ENCODE measurements at regions not wholly inside any gene's neighbourhood (a gene's known extent, or its start where the extent isn't known, plus 50 kb on each side); places are given as distances from the start of the nearest gene placed in this dataset.
"Not testable (repeated sequence)": the region's sequence is repeated elsewhere in the genome, so short reads cannot be mapped to it uniquely, and the experiment has no call there.

DNA sequence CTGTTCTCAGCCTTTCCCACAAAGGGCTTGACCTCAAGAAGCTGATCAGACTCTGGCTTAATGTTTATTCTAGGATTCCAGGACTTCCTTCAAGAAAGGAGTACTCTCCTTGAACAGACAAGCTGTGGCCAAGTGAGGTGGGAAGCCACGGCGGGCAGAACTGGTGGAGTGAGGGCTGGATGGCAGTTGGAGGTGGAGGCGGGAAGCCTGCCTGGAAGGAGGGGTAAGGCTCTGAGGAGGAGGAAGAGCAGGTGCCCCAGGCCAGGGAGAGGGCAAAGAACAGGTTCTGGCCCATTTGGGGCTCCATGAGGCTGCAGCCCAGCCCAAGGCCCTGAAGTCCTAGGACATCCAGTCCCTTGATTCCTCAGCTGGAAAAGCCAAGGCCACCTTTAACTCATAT, 143.9 kb downstream of the CYP26B1 start:
- DNase-seq: no peak

DNA sequence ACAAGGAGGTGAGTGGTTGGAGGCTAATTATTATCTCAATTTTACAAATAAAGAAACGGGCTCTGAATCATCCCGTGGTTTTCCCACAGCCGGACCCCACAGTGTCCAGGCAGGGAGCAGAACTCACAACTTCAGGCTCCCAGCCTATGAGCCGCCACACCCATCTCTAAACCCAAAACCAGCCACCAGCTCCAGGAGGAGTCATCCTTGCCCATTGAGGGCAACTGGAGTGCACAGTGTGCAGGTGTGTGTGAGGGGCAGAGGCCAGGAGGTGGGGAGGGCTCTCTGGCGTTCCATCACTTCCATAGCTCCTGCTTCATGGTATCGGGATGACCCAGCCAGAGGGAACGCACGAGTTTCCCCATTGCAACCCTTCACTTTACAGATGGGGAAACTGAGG, 144.5 kb downstream of the CYP26B1 start:
- DNase-seq: no peak

- no peak for DNase-seq
These were observed 145.5 kb downstream of the CYP26B1 start for GRCh38 chr2:72001937-72002690.

- no peak for DNase-seq
These were observed 147.6 kb downstream of the CYP26B1 start for GRCh38 chr2:72000110-72000509.

- no peak for DNase-seq
These were observed 148.1 kb downstream of the CYP26B1 start for GRCh38 chr2:71999580-71999979.

GRCh38 chr2:71997843-71998242, 149.8 kb downstream of the CYP26B1 start:
- DNase-seq: no peak

DNA sequence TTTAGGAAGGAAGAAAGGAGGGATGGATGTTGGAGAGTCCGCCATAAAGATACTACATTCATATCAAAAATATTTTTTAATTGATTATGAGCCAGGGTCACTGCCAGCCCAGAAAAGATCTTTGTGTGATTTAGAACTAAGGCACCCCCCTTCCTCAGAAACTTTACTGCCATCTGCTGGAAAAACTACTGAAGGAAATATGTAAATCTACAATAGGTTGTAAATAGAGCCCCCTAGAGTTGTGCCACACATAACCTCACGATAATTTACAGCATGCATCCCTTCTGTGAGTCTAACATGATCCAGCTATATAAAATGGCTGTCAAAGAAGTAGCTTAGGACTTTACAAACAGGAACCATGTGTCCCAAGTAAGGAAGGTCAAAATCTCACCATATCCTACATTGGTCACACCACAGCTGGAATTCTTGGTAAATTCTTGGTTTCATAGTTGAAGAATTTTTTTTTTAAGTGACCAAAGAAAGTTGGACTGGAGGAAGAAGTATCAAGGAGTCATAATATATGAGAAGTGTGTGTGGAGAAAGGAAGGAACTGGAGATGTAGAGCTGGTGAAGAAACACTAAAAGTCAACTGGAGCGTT, 152.5 kb downstream of the CYP26B1 start:
- DNase-seq: peak; percentile 12

DNA sequence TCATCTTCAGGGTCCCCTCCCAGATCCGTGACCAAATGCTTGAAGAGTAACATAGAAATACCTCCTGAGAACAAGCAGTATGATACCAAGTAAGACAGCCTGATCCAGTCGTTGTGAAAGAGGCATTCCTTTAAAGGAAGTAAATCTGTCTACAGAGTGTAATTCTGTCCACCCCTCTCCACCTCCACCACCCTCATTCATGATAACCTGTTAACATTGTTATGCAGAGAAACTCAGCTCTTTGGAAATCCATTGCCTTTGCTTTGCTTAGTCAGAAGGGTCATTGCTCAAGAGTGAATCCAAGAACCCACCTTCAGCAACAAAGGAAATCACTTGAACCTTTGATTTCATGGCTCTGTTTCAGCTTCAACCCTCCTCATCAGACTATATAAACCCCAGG, 155.6 kb downstream of the CYP26B1 start:
- DNase-seq: no peak

DNA sequence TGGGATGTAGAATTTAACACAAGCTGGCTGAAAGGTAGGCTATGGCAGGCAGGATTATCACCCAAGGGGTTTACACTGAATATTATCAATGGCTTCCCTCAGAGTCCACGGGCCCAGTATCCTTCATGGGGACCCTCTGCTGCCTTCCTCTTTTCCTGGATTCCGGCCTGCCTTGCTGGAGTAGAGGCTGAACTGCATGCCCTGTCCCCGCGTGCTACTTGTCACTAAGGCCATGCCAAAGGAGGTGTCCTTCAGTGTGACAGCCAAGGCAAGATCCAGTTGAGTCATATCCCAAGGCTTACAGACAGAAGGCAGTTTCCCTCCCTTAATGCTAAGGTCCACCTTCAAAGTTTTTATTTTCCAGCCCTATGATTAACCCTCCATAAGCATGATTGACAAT, 156.3 kb downstream of the CYP26B1 start:
- no peak for DNase-seq

DNA sequence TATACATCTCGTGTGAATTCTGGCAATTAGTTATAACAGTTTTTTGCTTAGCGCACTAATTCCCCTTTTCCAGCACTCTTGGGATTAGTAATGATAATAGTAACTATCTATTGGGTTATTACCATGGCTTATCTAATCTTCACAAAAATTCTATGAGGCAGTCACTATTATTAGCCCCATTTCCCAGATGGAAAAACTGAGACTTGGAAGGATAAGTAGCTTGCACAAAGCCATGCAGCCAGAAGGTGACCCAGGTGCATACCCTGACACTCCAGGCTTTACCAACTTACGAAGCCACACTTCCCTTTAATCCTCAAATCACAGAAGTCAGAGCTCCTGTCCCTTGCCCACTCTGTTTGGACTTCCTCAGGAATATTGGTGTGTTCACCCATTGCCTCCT, 156.8 kb downstream of the CYP26B1 start:
- DNase-seq: no peak

DNA sequence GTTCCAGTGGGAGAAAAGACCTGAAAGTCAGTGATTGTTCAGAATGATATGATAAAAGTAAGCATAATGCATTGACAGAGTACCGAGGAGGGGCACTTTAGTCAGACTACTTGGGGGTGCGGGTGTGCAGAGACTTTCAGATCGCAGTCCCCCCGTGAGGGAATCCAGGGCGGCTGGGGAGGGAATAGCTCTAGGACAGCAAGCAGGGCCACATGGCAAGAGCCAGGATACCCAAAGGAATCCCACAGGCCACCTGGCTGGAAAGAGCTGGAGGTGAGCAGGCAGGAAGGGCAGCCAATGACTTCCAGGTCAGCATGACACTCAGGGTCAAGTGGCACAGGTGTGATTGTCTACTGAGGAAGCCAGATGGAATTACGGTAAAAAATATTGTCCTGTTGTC, 157.5 kb downstream of the CYP26B1 start:
- DNase-seq: no peak

DNA sequence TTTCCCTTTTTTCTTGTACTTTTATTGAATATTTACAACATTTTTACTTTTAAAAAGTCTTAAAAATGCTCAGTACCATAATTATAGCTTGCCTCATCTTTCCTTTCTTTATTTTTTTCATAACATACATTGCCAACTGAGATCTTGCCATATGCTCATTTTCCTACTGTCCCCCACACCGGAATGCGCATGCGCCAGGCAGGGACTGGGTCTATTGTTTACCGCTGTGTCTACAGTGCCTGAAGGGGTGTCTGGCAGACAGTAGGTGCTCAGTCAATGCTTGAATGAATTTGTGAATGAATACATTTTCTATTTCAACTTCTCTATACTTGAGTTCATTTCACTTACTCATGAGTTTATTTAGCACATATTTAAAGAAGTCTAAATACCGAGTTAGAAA, 158.0 kb downstream of the CYP26B1 start:
- no peak for DNase-seq

- no peak for DNase-seq
These were observed 159.5 kb downstream of the CYP26B1 start for GRCh38 chr2:71988170-71988569.

- DNase-seq: no peak
These were observed 171.0 kb downstream of the CYP26B1 start for GRCh38 chr2:71976685-71977084.

- DNase-seq: no peak
These were observed 172.8 kb downstream of the CYP26B1 start for GRCh38 chr2:71974846-71975245.

GRCh38 chr2:71971493-71971892, 176.2 kb downstream of the CYP26B1 start:
- DNase-seq: no peak

DNA sequence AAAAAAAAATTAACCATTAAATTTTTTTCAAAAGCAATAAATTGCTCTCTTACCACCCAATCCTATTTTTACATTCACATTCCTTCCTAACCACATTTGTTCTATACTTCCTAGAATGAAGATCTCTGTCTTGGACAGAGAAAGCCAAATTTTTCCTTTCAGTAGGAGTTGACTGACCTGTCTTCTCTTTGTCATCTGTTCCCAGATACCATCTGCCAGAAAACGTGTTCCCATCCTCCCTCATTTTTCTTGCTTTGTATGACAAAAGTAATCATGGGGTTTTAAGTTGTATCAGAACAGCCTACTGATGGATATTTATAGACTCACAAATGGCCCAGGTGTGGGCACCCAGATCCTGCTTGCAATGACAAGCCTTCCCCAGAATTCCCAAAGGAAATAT, 182.1 kb downstream of the CYP26B1 start:
- DNase-seq: no peak

DNA sequence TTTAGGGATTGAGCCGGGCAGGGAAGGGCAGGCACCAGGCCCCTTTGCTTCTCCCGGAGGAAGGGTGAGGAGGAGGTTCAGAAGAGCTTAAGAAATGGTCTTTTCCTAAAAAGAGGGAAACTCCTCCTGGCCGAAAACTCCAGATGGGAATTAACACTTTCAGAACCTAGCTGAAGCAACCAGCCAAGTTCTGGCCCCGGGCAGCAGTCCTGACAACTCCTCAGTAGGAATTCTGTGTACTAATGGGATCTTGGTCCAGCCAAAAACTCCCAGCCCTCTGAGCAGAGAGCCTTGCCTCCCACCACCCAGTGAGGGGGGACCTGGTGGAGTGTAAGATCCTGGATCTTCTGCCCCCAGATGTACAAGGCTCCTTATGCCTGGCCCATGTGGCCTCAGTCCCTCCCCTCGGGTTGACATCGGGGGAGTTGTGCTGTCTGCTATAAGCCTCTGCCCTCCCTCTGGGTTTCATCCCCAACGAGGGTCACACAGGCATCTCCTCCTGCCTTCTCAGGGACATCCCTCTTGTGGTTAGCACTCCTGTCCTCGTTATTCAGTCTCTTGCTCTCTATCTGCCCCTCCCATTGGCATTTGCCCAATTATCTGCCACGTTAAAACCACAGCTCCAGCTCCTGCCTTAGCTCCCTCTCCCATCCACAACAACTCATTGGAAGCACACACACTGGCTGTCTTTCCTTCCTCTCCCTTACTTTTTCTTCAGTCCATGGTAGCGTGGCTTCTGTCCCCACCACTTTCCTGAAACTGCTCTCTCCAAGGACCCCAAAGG, 184.6 kb downstream of the CYP26B1 start:
- no peak for DNase-seq

DNA sequence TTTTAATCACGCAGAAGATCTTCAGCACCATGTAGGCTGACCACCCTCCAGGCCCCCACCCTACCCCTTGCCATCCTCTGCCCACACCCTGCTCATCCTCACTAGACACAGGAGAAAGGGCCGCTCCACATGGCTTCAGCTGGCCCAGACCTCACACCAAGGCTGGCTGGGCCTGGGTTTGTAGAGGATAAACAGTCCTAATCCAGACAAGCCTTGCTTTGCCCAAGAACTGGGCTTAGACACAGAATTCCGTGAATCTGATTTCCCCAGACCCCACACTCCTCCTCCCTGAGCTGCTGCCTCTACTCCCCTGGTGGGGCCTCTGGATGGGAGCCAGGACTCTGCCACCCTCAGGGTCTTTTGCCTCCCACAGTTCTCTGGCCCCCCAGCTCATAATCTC, 185.3 kb downstream of the CYP26B1 start:
- no peak for DNase-seq

- DNase-seq: no peak
These were observed 186.2 kb downstream of the CYP26B1 start for GRCh38 chr2:71961289-71962027.

- no peak for DNase-seq
These were observed 188.2 kb downstream of the CYP26B1 start for GRCh38 chr2:71959494-71959893.

- not testable (repeated sequence) for DNase-seq
These were observed 189.2 kb downstream of the CYP26B1 start for GRCh38 chr2:71958426-71958825.

DNA sequence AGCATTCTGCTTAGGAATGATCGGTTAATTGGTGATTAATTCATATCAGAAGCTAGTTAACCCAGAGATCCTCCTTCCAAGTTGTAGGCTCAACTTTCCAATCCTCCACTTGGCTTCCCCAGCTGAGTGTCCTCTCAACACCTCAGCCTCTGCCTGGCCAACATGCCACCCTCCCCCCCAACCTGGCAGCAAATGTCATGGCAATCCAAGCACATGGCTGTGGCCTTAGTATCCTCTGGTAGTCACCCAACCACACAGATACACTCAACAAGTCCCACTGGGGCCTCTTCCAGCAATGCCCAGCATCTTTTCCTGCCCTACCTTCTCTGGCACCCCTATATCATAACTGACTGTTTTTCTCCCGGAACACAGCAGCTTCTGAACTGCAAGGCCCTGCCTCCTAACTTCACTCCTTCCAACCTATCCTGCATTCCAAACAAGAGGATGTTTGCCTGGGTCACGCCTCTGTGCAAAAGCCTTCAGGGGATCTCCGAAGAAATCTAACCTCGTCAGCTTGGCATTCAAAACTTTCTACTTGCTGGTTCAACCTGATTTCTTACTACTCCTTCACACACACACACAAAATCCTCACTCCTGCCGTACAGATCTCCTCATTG, 195.0 kb downstream of the CYP26B1 start:
- DNase-seq: no peak
